Amniotic stem cell (primary cell): ENCODE measurements at regions not wholly inside any gene's neighbourhood (a gene's known extent, or its start where the extent isn't known, plus 50 kb on each side); places are given as distances from the start of the nearest gene placed in this dataset.
A peak's percentile ranks its signal among the peaks of the same experiment; 100 is the strongest.

Experiments used
- DNase-seq: peaks from one replicate; lab custom pipeline; 2025; lab: John Stamatoyannopoulos, UW

- DNase-seq, result no peak
These were observed 811.6 kb upstream of the ARGLU1 start for GRCh38 chr13:107379407-107380155.

DNA sequence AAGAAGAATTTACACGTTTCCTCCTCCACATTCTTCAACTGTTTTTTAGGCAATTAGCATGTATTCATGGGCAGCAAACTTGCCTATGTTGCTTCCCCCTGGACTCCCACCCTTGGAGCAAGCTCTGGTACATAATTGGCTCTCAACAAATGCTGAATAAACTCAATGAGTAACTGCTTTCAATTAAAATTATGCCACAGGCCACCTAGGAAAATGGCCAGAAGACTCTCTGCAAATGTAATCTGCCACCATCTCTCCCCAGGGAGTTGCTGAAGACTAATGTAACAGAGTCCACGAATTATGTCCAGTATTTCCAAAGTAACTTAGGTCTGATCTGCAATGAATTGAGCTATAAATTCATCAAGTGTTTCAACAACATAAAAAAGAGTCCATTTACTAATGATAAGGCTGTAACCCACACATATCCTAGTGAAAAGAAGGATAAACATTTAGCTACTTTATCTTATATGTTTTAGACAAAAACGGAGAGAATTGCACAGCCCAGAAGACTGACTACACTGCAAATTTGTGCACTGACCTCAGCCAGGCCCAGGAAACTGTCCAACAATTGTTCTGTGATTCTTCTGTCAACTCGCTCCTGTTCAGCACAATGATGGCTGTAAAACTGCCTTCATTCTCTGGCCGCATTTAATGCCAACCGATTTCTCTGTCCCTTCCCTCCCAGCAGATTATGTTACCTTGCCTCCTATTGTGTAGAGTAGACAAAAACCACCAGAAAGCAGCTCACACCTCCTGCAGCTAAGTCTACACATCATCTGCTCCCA is 808.6 kb upstream of the ARGLU1 start:
- no peak for DNase-seq

DNA sequence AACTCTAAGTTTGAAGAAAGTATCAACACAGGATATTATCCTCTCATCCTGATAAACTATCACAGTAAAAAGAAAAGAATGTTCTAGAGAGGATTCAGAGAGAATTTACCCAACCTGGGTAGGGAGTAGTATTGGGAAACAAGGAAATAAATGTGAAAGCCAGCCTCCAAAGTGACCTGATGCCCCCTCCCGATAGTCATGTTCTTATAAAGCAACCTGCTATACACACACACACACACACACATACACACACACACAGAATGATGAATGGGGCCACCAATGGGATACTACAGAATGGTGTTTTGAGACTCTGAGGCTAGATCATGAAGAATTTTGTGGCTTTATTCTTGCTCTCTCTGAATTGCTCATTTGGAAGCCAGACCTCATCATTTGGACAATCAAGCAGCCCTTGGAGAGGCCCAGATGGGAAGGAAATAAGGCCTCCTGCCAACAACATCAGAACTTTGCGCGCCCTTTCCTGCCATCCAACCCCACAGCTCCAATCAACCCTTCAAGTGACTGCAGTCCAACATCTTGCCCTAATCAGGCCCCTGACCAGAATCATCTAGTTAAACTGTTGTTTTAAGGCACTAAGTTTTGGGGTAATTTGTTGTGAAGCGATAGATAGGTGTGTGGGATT is 807.9 kb upstream of the ARGLU1 start:
- DNase-seq, result no peak

- DNase-seq, result no peak
These were observed 806.1 kb upstream of the ARGLU1 start for GRCh38 chr13:107374038-107374437.

GRCh38 chr13:107373551-107373950 is 805.6 kb upstream of the ARGLU1 start:
- peak; percentile 69 for DNase-seq

DNA sequence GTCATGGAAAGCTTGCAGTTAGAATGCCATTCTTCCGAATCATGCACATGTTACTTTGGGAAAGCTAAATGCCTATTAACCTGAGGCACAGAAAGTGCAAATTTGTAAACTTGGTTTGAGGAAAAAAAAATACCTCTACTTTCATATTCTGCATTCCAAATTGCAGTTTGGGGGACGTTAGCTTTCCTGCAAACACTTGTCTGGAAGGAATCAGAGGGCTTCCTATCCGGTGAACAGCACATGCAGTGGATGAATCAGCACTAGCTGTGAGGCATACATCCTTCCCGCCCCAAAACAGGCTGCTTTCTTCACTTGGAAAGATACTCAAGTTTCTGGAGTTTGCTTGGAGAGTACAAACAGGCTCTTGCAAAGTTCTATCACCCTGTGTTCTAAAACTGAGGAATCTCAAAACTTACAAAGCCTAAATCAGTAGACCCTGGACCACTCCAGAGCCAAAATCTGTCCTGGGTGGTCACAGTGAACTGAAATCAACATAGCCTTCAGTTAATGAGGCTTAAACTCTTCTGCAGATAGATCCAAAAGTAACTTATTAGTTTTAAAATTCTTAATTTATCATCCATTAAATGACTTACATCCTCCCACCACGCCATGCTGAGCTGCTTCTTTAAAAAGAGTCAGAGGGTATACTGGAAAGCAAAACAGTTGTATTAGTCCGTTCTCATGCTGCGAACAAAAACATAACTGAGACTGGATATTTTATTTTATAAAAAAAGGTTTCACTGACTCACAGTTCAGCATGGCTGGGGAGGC is 802.3 kb upstream of the ARGLU1 start:
- DNase-seq, result peak; percentile 48

- no peak for DNase-seq
These were observed 799.3 kb upstream of the ARGLU1 start for GRCh38 chr13:107367258-107367657.

GRCh38 chr13:107365466-107366215 is 797.7 kb upstream of the ARGLU1 start:
- no peak for DNase-seq

DNA sequence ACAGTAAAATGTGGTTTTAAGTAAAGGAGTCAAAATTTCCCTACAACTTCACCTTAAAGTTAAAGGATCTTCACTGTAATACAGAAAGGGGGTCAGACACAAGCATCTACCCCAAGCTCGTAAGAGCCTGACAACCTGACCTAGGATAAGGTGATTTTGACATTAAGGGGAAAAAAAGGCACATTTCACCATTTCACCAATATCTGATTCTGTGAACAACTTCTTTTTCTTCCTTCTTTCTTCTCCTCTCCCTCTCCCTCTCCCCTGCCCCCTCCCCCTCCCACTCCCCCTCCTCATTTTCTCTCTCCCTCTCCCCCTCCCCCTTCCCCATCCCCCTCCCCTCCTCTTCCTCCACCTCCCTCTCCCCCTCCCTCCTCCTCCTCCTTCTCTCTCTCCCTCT is 796.7 kb upstream of the ARGLU1 start:
- DNase-seq, result no peak

GRCh38 chr13:107361666-107362065 is 793.7 kb upstream of the ARGLU1 start:
- no peak for DNase-seq

- no peak for DNase-seq
These were observed 792.1 kb upstream of the ARGLU1 start for GRCh38 chr13:107360010-107360409.

DNA sequence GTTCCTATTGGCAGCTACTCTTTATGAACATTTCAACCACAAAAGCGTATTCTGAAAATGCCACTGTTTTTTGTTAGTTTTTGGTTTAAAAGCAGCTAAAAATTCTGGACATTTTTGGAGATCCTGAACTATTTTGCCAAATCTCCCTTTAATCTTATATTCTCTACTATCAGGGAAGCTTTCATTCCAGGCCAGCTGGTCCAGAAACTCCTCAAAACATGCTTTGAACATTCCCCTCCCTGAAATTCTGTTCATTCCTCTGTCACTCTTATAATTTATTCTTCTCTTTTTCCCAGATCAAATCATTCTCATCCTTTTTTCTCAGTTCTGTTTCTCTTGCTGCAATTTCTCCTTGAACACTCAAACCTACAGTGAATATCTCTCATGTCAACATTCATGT is 790.9 kb upstream of the ARGLU1 start:
- no peak for DNase-seq

DNA sequence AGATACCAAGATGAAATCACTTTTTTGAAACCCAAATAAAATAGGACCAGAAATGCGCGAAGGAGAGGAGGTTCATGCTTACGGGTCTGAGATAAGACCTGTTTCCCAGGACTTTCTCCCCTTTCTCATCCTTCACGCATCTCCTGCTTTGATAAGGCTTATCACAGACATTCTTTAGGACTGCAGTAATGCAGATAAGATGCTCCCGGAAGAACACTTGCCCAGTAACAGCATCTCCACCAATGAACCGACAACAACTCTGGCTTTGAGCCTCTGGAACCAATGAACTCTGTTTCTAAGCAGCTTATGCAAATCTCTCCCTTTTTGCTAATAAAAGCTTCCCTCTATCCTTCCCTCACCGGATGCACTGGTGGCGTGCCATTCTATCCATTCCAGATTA is 783.4 kb upstream of the ARGLU1 start:
- no peak for DNase-seq

GRCh38 chr13:107348925-107349324 is 781.0 kb upstream of the ARGLU1 start:
- DNase-seq, result no peak

- no peak for DNase-seq
These were observed 780.5 kb upstream of the ARGLU1 start for GRCh38 chr13:107348471-107348870.

- DNase-seq, result no peak
These were observed 779.9 kb upstream of the ARGLU1 start for GRCh38 chr13:107347641-107348369.

DNA sequence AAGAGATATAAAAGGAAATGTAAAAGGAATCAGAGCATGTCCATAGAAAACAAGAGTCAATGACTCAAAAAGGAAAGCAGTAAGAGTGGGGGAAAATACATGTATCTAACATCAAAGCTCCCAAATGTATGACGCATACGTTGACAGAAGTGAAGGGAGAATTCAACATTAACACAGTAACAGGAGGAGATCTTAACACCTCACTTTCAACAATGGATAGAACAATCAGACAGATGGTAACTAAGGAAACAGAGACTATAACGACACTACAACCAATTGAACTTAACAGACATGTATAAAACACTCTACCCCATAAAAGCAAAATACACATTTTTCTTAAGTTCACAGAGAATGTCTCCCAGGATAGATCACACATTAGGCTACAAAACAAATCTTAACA is 774.8 kb upstream of the ARGLU1 start:
- DNase-seq, result no peak

DNA sequence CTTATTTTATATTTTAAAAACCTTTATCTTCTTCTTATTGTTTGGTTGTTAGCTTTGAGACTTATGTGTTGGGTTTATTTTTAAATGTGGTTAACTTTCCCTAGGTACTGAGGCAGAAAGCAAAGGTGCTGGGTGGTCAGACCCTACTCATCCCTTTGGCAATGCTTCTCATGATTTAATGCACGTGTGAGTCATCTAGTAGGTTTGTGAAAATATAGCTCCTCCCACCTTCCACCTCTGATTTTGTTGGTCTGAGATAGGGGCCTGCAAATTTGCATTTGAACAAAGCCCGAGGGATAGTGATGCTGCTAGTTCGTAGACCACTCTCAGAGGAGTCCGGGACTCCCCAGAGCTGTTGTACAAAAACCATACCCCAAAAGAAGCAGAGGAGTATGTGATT is 771.3 kb upstream of the ARGLU1 start:
- no peak for DNase-seq

GRCh38 chr13:107332188-107332587 is 764.3 kb upstream of the ARGLU1 start:
- DNase-seq, result no peak

GRCh38 chr13:107331359-107331758 is 763.4 kb upstream of the ARGLU1 start:
- DNase-seq, result no peak

DNA sequence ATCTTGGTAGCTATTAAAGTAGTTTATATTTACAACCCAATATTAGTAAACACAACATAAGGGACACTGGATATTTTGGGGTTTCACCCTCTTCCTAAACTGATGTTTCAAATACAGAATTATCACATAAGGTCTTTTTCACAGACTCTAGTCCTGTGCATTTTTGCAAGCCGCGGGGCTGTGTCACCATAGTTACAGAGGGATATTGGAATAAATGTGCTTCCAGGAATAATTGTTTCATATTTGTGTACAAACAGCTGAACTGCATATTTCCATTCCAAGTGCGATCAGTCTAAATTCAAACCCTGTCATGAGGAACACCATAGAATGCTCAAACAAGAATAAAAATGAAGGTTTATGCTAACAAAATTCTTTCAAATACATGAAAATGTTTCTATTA is 762.5 kb upstream of the ARGLU1 start:
- no peak for DNase-seq
